ENCODE measurements at regions not wholly inside any gene's neighbourhood (a gene's known extent, or its start where the extent isn't known, plus 50 kb on each side); places are given as distances from the start of the nearest gene placed in this dataset.
"Not testable (repeated sequence)": the region's sequence is repeated elsewhere in the genome, so short reads cannot be mapped to it uniquely, and the experiment has no call there.

DNA sequence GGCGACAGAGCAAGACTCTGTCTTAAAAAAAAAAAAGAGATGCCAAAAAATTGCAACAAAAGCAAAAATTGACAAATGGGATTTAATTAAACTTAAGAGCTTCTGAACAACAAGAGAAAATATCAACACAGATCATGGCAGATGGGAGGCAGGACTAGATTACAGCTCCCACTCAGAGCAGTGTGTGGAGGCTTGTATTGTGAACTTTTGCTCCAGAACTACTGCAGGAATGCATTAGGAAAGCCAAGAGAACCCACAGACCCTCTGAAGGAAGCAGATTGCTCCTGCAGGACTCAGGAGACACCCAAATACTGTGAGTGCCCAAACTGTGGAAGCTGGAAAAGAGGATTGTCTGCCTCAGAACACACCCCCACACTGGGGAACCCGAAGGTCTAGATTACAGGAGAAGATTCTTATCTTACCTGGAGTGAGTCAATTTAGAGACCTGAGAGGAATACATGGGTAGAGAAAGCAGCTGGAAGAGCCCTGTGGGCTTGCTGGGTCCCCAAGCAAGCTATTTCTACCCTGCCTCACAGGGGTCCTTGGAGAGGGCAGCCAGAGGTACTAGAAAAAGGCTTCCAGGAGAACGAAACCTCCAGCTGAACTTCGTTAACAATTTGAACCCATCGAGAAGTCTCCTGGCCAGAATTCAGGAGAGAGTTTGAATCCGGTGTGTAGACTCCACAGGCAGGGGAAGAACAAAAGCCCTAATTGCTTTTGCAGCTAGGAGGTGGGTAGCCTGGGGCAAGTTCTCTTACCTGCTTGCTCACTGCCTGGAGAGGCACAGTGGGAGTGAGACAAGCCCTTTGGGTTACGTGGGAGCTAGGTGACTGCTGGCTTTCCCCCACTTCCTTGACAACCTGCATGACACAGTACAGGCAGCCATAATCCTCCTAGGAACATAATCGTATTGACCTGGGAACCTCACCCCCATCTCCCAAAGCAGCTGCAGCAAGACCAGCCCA is 593.4 kb upstream of the RGMB start:
- no peaks in the 10 kb centered on the region for H3K36me3 ChIP-seq
- no peak overlapping the region for H3K4me3 ChIP-seq
- TF ChIP-seq EP300 (IDR thresholded peaks at IDR 0.05), result no peak
- TF ChIP-seq, protein P1, sequence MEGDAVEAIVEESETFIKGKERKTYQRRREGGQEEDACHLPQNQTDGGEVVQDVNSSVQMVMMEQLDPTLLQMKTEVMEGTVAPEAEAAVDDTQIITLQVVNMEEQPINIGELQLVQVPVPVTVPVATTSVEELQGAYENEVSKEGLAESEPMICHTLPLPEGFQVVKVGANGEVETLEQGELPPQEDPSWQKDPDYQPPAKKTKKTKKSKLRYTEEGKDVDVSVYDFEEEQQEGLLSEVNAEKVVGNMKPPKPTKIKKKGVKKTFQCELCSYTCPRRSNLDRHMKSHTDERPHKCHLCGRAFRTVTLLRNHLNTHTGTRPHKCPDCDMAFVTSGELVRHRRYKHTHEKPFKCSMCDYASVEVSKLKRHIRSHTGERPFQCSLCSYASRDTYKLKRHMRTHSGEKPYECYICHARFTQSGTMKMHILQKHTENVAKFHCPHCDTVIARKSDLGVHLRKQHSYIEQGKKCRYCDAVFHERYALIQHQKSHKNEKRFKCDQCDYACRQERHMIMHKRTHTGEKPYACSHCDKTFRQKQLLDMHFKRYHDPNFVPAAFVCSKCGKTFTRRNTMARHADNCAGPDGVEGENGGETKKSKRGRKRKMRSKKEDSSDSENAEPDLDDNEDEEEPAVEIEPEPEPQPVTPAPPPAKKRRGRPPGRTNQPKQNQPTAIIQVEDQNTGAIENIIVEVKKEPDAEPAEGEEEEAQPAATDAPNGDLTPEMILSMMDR (IDR thresholded peaks at IDR 0.05), result no peak
- no peak for TF ChIP-seq POLR2A (IDR thresholded peaks at IDR 0.05; ENCODE audit: low read depth)
- no peak for TF ChIP-seq POLR2AphosphoS5 (IDR thresholded peaks at IDR 0.05)
- no peaks in the 10 kb centered on the region for H3K27me3 ChIP-seq
- intact Hi-C loops (cut with DNase I), result no loop called here
- no peaks in the 10 kb centered on the region for H3K9me3 ChIP-seq
- no peak for DNase-seq (ENCODE audit: extremely low spot score)
- H3K27ac ChIP-seq (replicated peaks in 1 of 4), result no peak overlapping the region
- WGBS, result 65% methylated on average over 8 of the region's 8 CpGs
- H3K4me1 ChIP-seq, result no peaks in the 10 kb centered on the region

DNA sequence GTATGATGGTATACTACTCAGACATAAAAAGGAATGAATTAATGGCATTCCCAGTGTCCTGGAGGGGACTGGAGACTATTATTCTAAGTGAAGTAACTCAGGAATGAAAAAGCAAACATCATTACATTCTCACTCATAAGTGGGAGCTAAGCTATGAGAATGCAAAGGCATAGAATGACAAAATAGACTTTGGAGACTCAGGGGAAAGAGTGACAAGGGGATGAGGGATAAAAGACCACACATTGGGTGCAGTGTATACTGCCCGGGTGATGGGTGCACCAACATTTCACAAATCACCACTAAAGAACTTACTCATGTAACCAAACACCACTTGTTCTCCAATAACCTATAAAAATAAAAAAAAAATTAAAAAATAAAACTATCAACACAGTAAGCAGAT is 587.3 kb upstream of the RGMB start:
- Histone ChIP-seq H3K27ac (replicated peaks in 1 of 4) (no peak overlapping the region), H3K9me3 (no peaks in the 10 kb centered on the region), H3K4me3 (no peak overlapping the region), H3K4me1 (no peaks in the 10 kb centered on the region), H3K27me3 (no peaks in the 10 kb centered on the region), H3K36me3 (no peaks in the 10 kb centered on the region)
- no peak for TF ChIP-seq POLR2AphosphoS5 (IDR thresholded peaks at IDR 0.05)
- no peak for TF ChIP-seq POLR2A (IDR thresholded peaks at IDR 0.05; ENCODE audit: low read depth)
- TF ChIP-seq, protein P1 (IDR thresholded peaks at IDR 0.05), result no peak
- TF ChIP-seq EP300 (IDR thresholded peaks at IDR 0.05), result no peak
- intact Hi-C loops (cut with DNase I), result no loop called here
- no peak for DNase-seq (ENCODE audit: extremely low spot score)
- 95% methylated on average over 1 of the region's 1 CpG for WGBS

DNA sequence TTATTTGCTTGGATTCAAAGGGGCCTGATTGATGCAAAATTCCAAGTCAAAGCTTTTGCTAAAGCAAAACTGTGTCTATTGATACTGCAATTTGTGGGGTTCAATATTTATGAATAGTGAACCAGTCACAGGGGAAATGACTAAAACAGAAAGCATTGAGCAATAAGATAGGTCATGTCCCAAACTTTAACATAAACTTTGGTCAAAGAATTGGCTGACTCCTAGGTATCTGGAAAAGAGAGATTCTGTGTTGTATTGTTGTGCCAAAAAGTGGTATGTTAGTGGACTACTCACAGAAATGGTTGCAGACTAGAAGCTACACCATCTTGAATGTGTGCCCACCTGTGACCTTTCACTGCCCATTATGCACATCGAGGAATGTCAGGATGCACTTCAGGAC is 585.5 kb upstream of the RGMB start:
- TF ChIP-seq POLR2A (IDR thresholded peaks at IDR 0.05; ENCODE audit: low read depth) (no peak), POLR2AphosphoS5 (IDR thresholded peaks at IDR 0.05) (no peak), EP300 (IDR thresholded peaks at IDR 0.05) (no peak)
- TF ChIP-seq, protein P1 (IDR thresholded peaks at IDR 0.05), result no peak
- Histone ChIP-seq H3K27me3 (no peaks in the 10 kb centered on the region), H3K27ac (replicated peaks in 1 of 4) (no peak overlapping the region), H3K4me3 (no peak overlapping the region), H3K36me3 (no peaks in the 10 kb centered on the region), H3K4me1 (no peaks in the 10 kb centered on the region), H3K9me3 (no peaks in the 10 kb centered on the region)
- intact Hi-C loops (cut with DNase I), result no loop called here
- WGBS, result 93% methylated on average over 1 of the region's 1 CpG
- no peak for DNase-seq (ENCODE audit: extremely low spot score)

DNA sequence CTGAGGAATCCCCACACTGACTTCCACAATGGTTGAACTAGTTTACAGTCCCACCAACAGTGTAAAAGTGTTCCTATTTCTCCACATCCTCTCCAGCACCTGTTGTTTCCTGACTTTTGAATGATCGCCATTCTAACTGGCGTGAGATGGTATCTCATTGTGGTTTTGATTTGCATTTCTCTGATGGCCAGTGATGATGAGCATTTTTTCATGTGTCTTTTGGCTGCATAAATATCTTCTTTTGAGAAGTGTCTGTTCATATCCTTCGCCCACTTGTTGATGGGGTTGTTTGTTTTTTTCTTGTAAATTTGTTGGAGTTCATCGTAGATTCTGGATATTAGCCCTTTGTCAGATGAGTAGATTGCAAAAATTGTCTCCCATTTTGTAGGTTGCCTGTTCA is 583.1 kb upstream of the RGMB start:
- DNase-seq (ENCODE audit: extremely low spot score); H3K9me3 ChIP-seq; intact Hi-C loops (cut with DNase I); H3K27me3 ChIP-seq; H3K36me3 ChIP-seq; H3K27ac ChIP-seq (replicated peaks in 1 of 4); H3K4me3 ChIP-seq; H3K4me1 ChIP-seq: not testable (repeated sequence)
- 93% methylated on average over 2 of the region's 4 CpGs for WGBS

DNA sequence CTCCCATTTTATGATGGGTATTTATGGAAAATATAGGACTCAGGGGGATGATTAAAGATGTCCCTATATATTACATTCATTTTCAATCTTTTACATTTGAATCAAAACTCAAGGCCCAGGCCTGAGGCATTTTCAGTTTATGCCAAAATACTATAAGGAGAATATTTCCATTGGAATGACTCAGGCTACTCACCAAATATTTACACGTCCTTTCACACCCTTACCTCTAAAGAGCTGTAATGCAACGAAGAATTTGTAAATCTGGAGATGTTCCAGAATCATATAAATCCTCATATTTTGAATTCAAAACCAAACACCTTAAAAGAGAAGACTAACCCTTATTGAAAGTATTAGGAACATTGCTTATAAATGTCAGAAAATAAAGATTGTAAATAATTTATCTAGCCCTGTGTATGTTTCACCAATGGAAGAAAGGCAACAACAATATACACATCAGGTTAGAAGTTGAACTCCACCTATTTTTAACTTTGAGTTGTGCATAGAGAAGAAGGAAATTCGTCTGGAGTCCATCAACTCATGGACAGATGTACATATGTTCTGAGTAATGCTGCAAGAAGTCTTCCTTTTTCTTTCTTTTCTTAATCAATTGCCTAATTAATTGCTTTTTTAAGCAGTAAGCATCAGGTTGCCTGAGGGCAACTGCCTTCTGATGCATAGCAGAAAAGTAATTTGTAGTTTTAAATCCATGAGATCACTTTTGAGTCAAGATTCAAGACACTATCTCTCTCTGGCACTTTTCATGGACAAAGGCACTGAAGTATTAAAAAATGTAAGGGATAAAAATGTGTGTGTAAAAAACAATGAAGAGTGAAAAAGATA is 579.3 kb upstream of the RGMB start:
- no peak for DNase-seq (ENCODE audit: extremely low spot score)
- H3K4me1 ChIP-seq, result no peaks in the 10 kb centered on the region
- H3K27ac ChIP-seq (replicated peaks in 1 of 4), result no peak overlapping the region
- intact Hi-C loops (cut with DNase I), result no loop called here
- TF ChIP-seq EP300 (IDR thresholded peaks at IDR 0.05), result no peak
- TF ChIP-seq, protein P1 (IDR thresholded peaks at IDR 0.05), result no peak
- TF ChIP-seq POLR2AphosphoS5 (IDR thresholded peaks at IDR 0.05), result no peak
- H3K9me3 ChIP-seq, result no peaks in the 10 kb centered on the region
- no peaks in the 10 kb centered on the region for H3K36me3 ChIP-seq
- H3K4me3 ChIP-seq, result no peak overlapping the region
- 44% methylated on average over 3 of the region's 3 CpGs for WGBS
- H3K27me3 ChIP-seq, result no peaks in the 10 kb centered on the region
